SK-N-SH treated with all-trans-retinoic acid at 6 μM for 48 hours (cell line): ENCODE measurements at regions not wholly inside any gene's neighbourhood (a gene's known extent, or its start where the extent isn't known, plus 50 kb on each side); places are given as distances from the start of the nearest gene placed in this dataset.

Experiments
- ARNTL ChIP-seq: fragments of 450-650 bp; formaldehyde crosslinking; IDR thresholded peaks from 2 replicates; pipeline ENCODE4 v1.5.0; 2020; ENCODE audit warnings: low read depth, mild to moderate bottlenecking, moderate library complexity, borderline replicate concordance
- CREB5 ChIP-seq: fragments of 250-450 bp; sonication (Bioruptor Pico); IDR thresholded peaks from 2 replicates; pipeline ENCODE4 v1.5.1; 2020; ENCODE audit warnings: low read depth, mild to moderate bottlenecking, moderate library complexity

GRCh38 chr18:42296723-42297122, 341.7 kb downstream of the PIK3C3 start:
- no peak for TF ChIP-seq ARNTL (CRISPR knock-in tag)
- TF ChIP-seq CREB5 (CRISPR knock-in tag) = no peak
